ENCODE measurements at regions not wholly inside any gene's neighbourhood (a gene's known extent, or its start where the extent isn't known, plus 50 kb on each side); places are given as distances from the start of the nearest gene placed in this dataset.
"Not testable (repeated sequence)": the region's sequence is repeated elsewhere in the genome, so short reads cannot be mapped to it uniquely, and the experiment has no call there.

GRCh38 chr20:51305316-51306052 lies 237.0 kb downstream of the NFATC2 start:
- DNase-seq, result no peak

GRCh38 chr20:51303731-51304670 lies 238.5 kb downstream of the NFATC2 start:
- no peak for DNase-seq

DNA sequence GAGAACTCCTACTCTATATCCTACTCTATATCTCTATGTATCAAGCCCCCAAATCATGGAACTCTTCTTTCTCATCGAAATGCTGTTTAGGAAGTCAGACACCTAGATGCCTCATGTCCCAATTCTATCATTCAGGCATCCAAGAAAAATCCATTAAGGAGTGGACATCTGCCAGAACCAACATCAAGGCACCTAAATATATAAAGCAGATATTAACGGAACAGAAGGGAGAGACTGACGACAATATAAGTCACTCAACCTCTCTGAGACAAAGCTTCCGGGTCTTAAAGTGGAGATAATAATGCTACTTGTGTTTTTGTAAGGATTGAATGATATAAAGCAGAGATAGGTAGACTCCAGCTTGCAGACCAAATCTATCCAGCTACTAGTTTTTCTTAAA lies 241.5 kb downstream of the NFATC2 start:
- DNase-seq, result no peak

- DNase-seq, result no peak
These were observed 242.4 kb downstream of the NFATC2 start for GRCh38 chr20:51300104-51300503.

GRCh38 chr20:51299413-51299812 lies 243.1 kb downstream of the NFATC2 start:
- DNase-seq, result no peak

DNA sequence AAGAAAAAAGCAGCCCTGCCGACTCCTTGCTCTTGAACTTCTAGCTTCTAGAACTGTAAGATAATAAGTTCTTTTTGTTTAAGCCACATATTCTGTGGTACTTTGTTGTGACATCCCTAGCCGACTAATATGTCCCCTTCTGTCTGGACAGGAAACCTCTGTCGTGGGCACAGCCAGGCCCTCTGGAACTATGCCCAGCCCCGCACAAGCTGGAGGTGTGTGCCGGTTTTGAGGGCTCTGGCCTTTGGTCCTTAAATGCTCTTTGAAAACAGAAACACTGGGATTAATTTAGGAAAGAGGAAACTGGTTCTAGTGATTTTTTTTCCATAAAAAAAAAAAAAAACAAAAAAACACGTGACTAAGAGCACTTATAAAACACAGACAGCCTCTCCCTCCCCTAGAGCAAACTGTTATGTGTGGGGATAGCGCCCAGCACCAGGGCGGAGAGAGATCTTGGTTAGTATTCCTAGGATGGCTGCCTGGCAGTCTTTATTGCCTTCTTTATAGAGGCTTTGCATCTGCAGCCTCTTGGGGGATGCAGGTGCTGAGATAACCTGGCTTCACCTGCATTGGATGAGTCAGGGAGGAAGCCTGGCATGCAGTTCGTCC lies 244.3 kb downstream of the NFATC2 start:
- DNase-seq, result no peak

- no peak for DNase-seq
These were observed 254.7 kb downstream of the NFATC2 start for GRCh38 chr20:51287628-51288413.

- no peak for DNase-seq
These were observed 255.8 kb downstream of the NFATC2 start for GRCh38 chr20:51286758-51287157.

GRCh38 chr20:51285684-51286083 lies 256.8 kb downstream of the NFATC2 start:
- DNase-seq, result no peak

- no peak for DNase-seq
These were observed 257.6 kb downstream of the NFATC2 start for GRCh38 chr20:51284871-51285270.

DNA sequence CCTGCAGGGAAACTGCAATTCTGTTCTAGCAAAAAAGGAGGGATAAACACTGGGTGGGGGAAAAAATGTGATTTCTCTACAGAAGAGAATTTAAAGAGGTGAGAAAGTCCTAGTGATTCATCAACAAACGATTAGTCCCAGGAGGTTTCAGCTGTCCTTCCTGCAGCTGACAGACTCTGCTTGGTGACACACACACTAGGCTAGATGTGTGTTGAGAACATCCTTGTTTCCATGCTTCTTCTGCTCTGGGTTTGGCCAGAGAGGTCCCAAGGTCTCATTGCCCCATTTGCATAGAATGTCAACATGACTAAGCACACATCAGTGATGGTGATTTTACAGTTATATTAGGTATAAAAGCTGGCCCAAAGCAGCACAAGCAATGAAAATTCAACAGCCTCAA lies 258.3 kb downstream of the NFATC2 start:
- no peak for DNase-seq

- DNase-seq, result no peak
These were observed 258.6 kb upstream of the KCNG1 start for GRCh38 chr20:51281521-51281920.

DNA sequence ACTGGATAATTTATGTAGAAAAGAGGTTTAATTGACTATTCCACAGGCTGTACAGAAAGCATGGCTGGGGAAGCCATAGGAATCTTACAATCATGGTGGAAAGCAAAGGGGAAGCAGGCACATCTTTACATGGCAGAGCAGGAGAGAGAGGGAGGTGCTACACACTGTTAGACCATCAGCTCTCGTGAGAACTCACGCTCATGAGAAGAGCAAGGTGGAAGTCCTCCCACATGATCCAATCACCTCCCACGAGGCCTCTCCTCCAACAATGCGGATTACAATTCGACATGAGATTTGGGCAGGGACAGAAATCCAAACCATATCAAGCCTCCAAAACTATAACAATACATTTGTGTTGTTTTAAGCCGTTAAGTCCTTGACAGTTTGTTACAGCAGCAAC lies 257.1 kb upstream of the KCNG1 start:
- no peak for DNase-seq

- DNase-seq, result no peak
These were observed 255.1 kb upstream of the KCNG1 start for GRCh38 chr20:51277961-51278360.

GRCh38 chr20:51276296-51276695 lies 253.4 kb upstream of the KCNG1 start:
- no peak for DNase-seq

DNA sequence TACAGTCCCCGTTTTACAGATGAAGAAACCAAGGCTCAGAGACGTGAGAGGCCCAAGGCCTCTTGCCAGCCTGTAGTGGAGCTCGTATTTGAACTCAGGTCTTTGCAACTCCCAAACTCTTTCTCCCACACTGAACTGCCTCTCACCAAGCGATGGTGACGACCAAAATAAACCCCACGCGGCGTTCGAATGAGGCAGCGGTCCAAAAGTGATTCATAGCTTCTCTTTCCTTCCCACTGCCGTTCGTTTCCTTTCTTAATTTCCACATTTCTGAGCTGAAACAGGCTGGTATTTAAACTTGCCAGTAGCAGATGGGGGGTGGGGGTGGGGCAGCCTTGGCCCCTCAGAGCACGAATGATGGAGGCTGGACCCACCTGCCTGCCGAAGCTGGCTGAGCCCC lies 252.9 kb upstream of the KCNG1 start:
- DNase-seq, result no peak

- DNase-seq, result no peak
These were observed 252.3 kb upstream of the KCNG1 start for GRCh38 chr20:51275181-51275580.

- no peak for DNase-seq
These were observed 249.5 kb upstream of the KCNG1 start for GRCh38 chr20:51272401-51272800.

- no peak for DNase-seq
These were observed 249.0 kb upstream of the KCNG1 start for GRCh38 chr20:51271931-51272330.

GRCh38 chr20:51271289-51271688 lies 248.4 kb upstream of the KCNG1 start:
- DNase-seq, result not testable (repeated sequence)

DNA sequence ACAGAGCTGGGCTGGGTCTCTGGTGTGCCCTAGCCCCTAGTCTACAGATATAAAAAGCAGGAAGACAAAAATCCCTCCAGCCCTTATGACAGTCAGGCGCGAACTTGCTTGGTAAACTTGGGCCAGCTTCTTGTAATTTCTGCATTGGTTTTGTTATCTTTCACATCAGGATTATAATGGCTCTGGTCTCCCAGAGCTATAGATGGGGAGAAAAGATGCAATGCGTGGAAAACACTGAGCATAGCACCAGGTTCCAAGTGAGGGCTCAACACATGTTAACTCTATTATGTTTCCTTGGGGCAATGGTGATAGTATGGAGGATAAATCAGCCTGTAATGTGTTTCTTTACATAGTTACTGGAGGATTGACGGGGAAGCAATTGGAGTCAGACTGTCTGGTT lies 246.8 kb upstream of the KCNG1 start:
- DNase-seq, result no peak

GRCh38 chr20:51267679-51268078 lies 244.8 kb upstream of the KCNG1 start:
- no peak for DNase-seq

DNA sequence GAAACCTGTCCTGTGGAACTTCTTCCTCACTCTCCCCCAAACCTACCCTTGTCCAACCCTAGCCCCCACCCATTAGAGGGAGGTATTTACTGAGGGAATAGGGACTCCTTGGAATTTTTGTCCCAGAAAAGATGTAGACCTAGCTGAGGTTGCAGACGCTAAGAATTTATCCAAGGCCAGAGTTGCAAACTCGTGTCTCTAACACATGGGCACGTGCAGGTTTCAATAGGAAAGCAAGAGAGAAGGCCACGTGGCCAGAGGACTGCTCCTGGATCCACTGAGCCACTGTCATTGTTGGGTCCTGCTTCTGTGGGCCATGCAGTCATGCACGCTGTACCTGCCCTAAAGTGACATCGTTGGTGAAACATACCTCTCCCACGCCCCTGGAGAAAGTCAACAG lies 243.4 kb upstream of the KCNG1 start:
- no peak for DNase-seq

All from NCI-H2029 treated with DMSO at 0.1 percent for 48 hours (cell line).